SU-DHL-6 (cell line): ENCODE measurements at regions not wholly inside any gene's neighbourhood (a gene's known extent, or its start where the extent isn't known, plus 50 kb on each side); places are given as distances from the start of the nearest gene placed in this dataset.

ENCODE experiments used
- EZH2phosphoT487 ChIP-seq: fragments of 200-600 bp; sonication (generic), shearing (Covaris generic); conservative IDR thresholded peaks from 2 replicates; pipeline ENCODE4 v1.6.1; 2018; ENCODE audit warnings: mild to moderate bottlenecking, antibody characterized with exemption, low read length, moderate library complexity, mixed read lengths
- TF ChIP-seq, protein P1 (sequence below): fragments of 200-600 bp; sonication (generic); IDR thresholded peaks from one replicate; pipeline ENCODE4 v1.5.1; 2017; ENCODE audit warnings: antibody characterized with exemption, mild to moderate bottlenecking, low read length, moderate library complexity; ENCODE audit not compliant: insufficient read depth, poor library complexity, severe bottlenecking

- TF ChIP-seq EZH2phosphoT487, result no peak
- TF ChIP-seq, protein P1, sequence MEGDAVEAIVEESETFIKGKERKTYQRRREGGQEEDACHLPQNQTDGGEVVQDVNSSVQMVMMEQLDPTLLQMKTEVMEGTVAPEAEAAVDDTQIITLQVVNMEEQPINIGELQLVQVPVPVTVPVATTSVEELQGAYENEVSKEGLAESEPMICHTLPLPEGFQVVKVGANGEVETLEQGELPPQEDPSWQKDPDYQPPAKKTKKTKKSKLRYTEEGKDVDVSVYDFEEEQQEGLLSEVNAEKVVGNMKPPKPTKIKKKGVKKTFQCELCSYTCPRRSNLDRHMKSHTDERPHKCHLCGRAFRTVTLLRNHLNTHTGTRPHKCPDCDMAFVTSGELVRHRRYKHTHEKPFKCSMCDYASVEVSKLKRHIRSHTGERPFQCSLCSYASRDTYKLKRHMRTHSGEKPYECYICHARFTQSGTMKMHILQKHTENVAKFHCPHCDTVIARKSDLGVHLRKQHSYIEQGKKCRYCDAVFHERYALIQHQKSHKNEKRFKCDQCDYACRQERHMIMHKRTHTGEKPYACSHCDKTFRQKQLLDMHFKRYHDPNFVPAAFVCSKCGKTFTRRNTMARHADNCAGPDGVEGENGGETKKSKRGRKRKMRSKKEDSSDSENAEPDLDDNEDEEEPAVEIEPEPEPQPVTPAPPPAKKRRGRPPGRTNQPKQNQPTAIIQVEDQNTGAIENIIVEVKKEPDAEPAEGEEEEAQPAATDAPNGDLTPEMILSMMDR, result no peak
These were observed 146.8 kb upstream of the FBXL7 start for GRCh38 chr5:15353086-15353645.
